Sigmoid colon (tissue), 4 donors: ENCODE measurements at regions not wholly inside any gene's neighbourhood (a gene's known extent, or its start where the extent isn't known, plus 50 kb on each side); places are given as distances from the start of the nearest gene placed in this dataset.

Source experiments
- CTCF ChIP-seq, 4 experiments: fragments of 450-650 bp in 3 of 4; fragments of 200-600 bp in 1 of 4; IDR thresholded peaks; one replicate each; pipeline ENCODE4 v1.5.1; 2016 to 2019; ENCODE audit warnings: antibody characterized with exemption in 4 of 4, mild to moderate bottlenecking in 3 of 4, moderate library complexity in 2 of 4
- EP300 ChIP-seq, 4 donors: sonication (generic); formaldehyde crosslinking; IDR thresholded peaks; one replicate each; pipeline ENCODE4 v1.6.1; 2017; ENCODE audit warnings: antibody characterized with exemption in 4 of 4
- POLR2A ChIP-seq, 2 donors: fragments of 450-650 bp; IDR thresholded peaks; one replicate each; pipeline ENCODE4 v1.6.1; 2016; ENCODE audit warnings: antibody characterized with exemption in 2 of 2, mild to moderate bottlenecking in 2 of 2, moderate library complexity in 2 of 2
- POLR2AphosphoS5 ChIP-seq, 4 donors: sonication (generic); formaldehyde crosslinking; IDR thresholded peaks; one replicate each; pipeline ENCODE4 v1.6.1; 2017; ENCODE audit warnings: antibody characterized with exemption in 4 of 4

- TF ChIP-seq POLR2A (IDR thresholded peaks at IDR 0.05) (no peak), CTCF (IDR thresholded peaks at IDR 0.05) (no peak), POLR2AphosphoS5 (IDR thresholded peaks at IDR 0.05) (no peak), EP300 (IDR thresholded peaks at IDR 0.05) (no peak)
Observed at GRCh38 chr11:42631220-42631843, 680.5 kb upstream of the API5 start.
